HG02763 (cell line): ENCODE measurements at regions not wholly inside any gene's neighbourhood (a gene's known extent, or its start where the extent isn't known, plus 50 kb on each side); places are given as distances from the start of the nearest gene placed in this dataset.

ENCODE experiments used
- ATAC-seq: cut with Tn5 transposase; IDR thresholded peaks from one replicate; pipeline ENCODE4 v1.9.1; 2021; ENCODE audit warnings: mild to moderate bottlenecking, moderate library complexity; ENCODE audit not compliant: unreplicated experiment

- no peak for ATAC-seq
Observed at GRCh38 chr14:81829447-81829846, 295.8 kb upstream of the SEL1L start.

DNA sequence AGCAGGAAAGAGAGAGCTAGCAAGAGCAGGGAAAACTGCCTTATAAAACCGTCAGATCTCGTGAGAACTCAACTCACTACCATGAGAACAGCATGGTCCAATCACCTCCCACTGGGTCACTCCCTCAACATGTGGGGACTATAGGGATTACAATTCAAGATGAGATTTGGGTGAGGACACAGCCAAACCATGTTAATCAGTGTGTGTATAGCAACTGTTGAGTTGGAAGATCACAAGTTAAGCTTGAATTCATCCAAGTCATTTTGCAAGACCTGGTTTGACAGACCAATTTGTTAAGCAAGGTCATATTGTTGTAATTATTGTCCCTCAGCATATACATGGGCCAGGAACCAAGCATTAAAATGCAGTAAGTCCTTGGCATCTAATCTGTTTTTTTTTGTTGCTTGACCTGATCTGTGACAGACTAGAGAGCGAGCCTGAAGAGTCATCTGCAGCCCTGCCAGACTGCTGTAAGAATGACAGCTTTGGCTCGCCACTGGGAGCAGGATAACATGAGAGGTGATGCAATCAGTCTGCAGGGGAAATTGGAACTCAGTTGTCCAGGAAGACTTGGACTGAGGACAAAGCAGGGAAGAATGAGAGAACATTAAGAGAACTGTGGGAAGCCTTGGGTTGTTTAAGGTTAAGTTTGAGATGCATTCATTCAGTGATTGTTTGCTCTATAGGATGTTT, 297.6 kb upstream of the SEL1L start:
- ATAC-seq, result no peak

- ATAC-seq, result no peak
Observed at GRCh38 chr14:81834308-81834707, 300.7 kb upstream of the SEL1L start.

- ATAC-seq, result no peak
Observed at GRCh38 chr14:81837304-81837703, 303.7 kb upstream of the SEL1L start.

GRCh38 chr14:81839056-81839455, 305.4 kb upstream of the SEL1L start:
- no peak for ATAC-seq

DNA sequence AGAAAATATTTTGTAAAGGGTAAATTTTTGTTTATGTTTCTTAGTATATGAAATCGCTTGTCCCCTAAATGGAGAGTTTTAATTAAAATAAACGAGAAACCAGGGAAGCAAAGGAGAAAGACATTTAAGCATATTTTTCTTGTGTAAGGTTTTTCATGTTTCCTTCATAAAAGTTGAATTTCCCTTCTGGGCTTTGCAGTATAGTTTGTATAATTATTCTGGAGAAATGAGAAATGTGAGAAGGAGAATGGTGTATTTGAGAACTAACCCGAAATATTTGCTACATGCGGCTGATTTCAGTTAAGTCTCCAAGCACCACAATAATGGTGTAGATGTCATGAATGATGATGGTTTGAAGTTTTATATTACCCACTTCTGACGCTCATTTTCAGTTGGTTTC, 307.7 kb upstream of the SEL1L start:
- ATAC-seq, result no peak

- ATAC-seq, result no peak
Observed at GRCh38 chr14:81849714-81850113, 316.1 kb upstream of the SEL1L start.

GRCh38 chr14:81855007-81855406, 321.4 kb upstream of the SEL1L start:
- ATAC-seq, result no peak

DNA sequence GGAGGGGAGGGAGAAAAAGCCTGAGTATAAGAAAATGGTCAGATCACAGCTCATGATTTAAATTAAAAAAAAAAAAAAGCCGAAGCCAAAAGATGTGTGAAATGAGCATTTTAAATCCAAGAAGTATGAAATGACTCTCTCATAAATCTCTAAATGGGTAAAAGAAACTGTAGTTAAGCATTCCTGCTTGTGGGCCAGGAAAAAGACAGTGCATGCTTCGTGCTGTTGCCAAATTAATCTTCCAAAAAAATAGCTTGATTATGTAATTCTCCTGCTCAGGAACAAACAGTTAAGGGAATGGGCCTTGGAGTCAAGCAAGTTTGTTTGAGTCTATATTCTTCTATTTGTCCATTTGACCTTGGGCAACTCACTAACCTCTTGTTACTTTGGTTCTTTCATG, 325.4 kb upstream of the SEL1L start:
- ATAC-seq, result no peak

- no peak for ATAC-seq
Observed at GRCh38 chr14:81868172-81868571, 334.5 kb upstream of the SEL1L start.

DNA sequence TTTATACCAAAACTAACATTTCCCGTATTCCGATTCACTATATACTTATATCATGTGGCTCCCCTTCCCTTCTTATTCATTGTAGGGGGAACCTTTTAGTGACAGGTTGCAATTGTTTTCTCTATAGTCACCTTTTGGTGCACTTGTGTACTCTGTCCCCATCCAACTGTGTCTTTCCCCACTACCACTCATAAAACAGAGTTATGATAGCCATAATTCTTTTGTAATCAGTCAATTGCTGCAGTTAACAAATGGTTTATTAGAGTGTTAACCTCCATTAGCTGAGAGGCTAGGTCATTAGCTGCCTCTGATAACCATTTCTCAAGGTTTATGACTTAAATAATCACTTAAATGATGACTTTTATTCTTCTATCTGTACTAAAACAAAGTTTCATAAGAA, 338.1 kb upstream of the SEL1L start:
- ATAC-seq, result no peak

DNA sequence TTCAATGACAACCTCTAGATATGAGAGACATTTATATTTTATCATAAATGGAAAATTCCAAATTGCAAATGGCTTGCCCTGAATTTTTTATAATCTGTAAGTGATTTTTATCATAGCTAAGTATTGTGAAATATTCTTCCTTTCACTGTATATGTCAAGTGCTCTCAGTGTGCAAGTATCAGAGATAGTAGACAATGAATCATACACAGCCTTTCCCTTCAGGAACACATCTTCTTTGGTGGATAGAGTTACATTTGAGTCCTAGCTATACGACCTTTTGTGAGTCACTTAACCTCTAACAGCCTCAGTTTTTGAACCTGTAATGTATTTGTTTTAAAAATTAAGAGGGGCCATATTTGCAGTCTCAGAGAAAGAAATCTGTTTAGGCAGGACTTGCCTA, 350.7 kb upstream of the SEL1L start:
- no peak for ATAC-seq

DNA sequence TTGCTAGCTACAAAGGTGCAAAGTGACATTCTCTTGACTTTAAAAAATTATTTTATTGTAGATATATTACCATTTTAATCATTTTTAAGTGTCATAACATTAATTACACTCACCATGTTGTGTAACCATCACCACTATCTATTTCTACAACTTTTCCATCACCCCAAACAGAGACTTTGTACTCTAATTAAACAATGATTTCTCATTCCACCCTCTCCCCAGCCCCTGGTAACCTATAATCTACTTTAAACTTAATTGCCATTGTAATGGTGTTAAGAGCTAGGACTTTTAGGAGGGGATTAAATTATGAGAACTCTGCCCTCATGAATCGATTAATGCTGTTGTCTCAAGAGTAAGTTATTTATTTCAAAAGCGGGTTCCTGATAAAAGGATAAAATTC, 352.9 kb upstream of the SEL1L start:
- ATAC-seq, result no peak

- ATAC-seq, result no peak
Observed at GRCh38 chr14:81889529-81889928, 355.9 kb upstream of the SEL1L start.

DNA sequence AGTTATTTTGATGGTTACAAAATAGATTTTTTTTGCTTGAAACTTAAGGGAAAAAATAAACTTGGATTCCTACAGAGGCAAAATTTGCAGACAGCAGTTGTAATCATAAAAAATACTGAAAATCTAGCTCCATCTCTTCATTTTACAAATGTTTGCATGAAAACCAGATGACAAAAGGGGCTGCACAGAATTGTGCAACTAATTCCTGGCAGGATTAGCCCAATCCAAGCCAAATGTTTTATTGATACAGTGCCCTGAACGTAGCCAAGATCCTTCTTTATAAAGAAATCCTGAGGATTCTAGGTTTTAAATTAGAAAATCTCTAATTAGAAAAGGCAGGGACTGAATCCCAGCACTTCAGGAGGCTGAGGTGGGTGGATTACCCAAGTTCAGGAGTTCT, 356.4 kb upstream of the SEL1L start:
- ATAC-seq, result no peak

DNA sequence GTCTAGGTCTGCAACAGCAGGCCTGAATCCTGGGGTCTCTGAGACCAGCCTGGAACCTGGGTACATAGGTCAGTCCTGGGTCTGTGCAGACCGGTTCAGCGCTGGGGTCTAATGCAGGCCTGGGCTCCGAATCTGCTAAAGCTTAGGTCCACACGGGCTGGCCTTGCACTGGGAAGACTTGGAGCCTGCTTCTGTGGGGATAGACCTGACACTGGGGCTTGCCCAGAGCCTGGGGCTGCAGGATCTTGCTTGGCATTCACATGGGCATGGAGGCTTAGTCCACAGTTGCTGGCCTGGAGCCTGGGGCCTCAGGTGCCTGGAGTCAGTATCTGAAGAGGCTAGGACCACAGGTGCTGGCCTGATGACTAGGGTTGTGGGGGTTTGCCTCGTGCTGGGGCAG, 369.8 kb upstream of the SEL1L start:
- no peak for ATAC-seq

DNA sequence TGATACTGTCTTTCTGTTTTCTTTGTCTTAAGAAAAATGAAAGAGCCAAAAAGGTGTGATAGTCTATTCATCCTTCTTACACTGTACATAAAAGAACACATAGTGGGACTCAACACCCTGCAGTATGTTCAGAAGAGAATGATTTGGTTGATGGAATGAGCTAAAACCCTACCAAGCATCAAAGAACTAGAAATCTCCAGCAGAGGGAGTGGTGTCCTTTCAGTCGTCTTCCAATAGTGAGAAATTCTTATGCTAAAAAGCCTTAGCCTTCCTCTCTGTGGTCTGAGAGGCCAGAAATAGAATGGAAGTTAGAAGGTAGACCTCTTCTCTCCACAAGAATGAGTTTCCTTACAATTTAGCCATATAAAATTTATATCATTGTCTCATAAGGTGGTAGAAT, 393.4 kb upstream of the SEL1L start:
- ATAC-seq, result no peak

DNA sequence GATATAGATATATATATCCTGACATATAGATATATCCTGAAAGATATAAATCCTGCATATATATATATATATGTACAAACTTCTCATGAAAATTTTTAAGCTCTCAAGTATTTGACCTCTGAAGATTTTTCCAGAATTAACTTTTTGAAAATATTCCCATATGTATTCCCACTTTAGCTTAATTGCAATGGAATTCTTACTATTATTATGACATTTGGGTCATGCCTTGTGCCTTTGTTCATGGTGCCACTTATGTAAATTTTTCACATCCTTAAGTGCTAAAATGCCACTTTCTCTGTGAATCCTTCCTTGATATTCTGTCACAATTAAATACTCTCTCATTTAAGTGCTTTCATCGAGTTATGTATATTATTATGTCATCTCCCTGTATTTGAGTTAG, 398.2 kb upstream of the SEL1L start:
- no peak for ATAC-seq

- no peak for ATAC-seq
Observed at GRCh38 chr14:81936348-81936747, 402.7 kb upstream of the SEL1L start.

- ATAC-seq, result no peak
Observed at GRCh38 chr14:81936902-81937301, 403.2 kb upstream of the SEL1L start.

DNA sequence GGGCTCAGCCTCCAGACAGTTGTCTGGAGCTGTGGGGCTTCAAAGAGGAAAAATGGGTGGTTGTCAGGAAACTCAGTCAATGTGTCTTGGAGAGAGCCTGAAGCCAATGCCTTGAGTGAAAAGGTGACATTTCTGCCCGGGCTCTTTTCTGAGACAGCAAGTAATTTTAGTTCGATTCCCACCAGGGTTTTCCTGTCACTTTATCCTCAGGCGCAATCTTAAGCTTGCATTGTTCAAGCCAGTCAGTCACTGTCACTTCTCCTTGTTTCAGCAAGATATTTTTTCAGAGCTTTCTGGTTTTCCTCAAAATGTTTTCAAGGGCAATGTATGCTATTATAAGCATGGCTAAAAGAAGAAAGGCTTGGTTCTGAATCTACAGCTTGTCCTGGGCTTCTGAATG, 404.7 kb upstream of the SEL1L start:
- no peak for ATAC-seq

- no peak for ATAC-seq
Observed at GRCh38 chr14:81940651-81941050, 407.0 kb upstream of the SEL1L start.

DNA sequence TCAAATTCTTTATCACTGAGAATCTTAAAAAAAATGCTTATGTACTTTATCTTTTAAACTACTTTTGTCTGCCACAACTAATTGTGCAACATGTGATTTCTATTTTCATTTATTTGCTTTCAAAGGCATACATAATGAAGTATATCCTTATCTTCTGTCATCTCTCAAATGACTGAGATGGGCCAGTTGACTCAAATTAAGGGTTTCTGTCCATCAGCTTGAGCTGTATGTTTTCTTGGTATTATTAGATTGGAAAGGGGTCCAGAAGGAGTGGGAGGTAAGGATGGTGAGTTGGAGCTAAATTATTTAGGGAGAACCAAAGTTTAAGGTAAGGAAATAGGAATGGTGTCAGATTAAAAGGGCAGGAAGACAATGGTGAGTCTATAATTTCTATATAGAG, 408.4 kb upstream of the SEL1L start:
- no peak for ATAC-seq
